H1 (cell line): ENCODE measurements at regions not wholly inside any gene's neighbourhood (a gene's known extent, or its start where the extent isn't known, plus 50 kb on each side); places are given as distances from the start of the nearest gene placed in this dataset.
"Not testable (repeated sequence)": the region's sequence is repeated elsewhere in the genome, so short reads cannot be mapped to it uniquely, and the experiment has no call there.

ENCODE experiments used
- CTCF ChIA-PET: fragments of 300-600 bp; sonication (Branson Sonifier 250); formaldehyde crosslinking; loops from one replicate; lab custom pipeline; 2021; ENCODE audit not compliant: partially characterized antibody; lab: Charles Lee
- POLR2A ChIA-PET: fragments of 300-600 bp; sonication (Branson Sonifier 250); formaldehyde crosslinking; loops from one replicate; lab custom pipeline; 2021; ENCODE audit warnings: inconsistent platforms; ENCODE audit not compliant: partially characterized antibody; lab: Charles Lee
- DNase-seq, 2 experiments: peaks; one replicate each; pipeline versions ENCODE4 v3.0.0 to v3.0.0-alpha.2; 2010 to 2022; ENCODE audit warnings: low spot score in 2 of 2, low read depth in 1 of 2, mixed read lengths in 1 of 2
- FAIRE-seq: peaks from 2 replicates; lab custom pipeline; 2011; peaks lifted over from hg19 to GRCh38; lab: Jason Lieb, UNC
- H2AFZ ChIP-seq: 2 replicates; pipeline ENCODE4 v1.8.1; 2012; ENCODE audit warnings: low read length, inconsistent platforms
- H2AK5ac ChIP-seq: 2 replicates; pipeline ENCODE4 v1.6.1; 2013; ENCODE audit warnings: low read depth, low read length
- H2BK120ac ChIP-seq: replicated peaks from 2 replicates; pipeline ENCODE3; 2013; ENCODE audit warnings: low read depth, low read length, inconsistent platforms
- H2BK12ac ChIP-seq: 2 replicates; pipeline ENCODE4 v1.6.1; 2013; ENCODE audit warnings: low read depth, low read length
- H2BK15ac ChIP-seq: 2 replicates; pipeline ENCODE4 v1.6.1; 2013; ENCODE audit warnings: low read length
- H2BK20ac ChIP-seq: 2 replicates; pipeline ENCODE4 v1.6.1; 2013; ENCODE audit warnings: low read length
- H2BK5ac ChIP-seq: 2 replicates; pipeline ENCODE4 v1.6.1; 2013; ENCODE audit warnings: low read depth, low read length
- H3K14ac ChIP-seq: 2 replicates; pipeline ENCODE4 v1.6.1; 2013; ENCODE audit warnings: inconsistent platforms; ENCODE audit not compliant: insufficient read length
- H3K18ac ChIP-seq: 2 replicates; pipeline ENCODE4 v1.6.1; 2013; ENCODE audit warnings: low read length; ENCODE audit errors: extremely low read depth
- H3K23ac ChIP-seq: 2 replicates; pipeline ENCODE4 v1.6.1; 2013; ENCODE audit warnings: inconsistent platforms; ENCODE audit not compliant: insufficient read length
- H3K23me2 ChIP-seq: 2 replicates; pipeline ENCODE4 v1.6.1; 2013; ENCODE audit warnings: low read depth, low read length
- H3K27ac ChIP-seq: 2 replicates; pipeline ENCODE4 v1.6.1; 2011; ENCODE audit warnings: low read depth, low read length, inconsistent platforms
- H3K27me3 ChIP-seq, 4 experiments: replicated peaks in 1 of 4; 1 replicate in 1 of 4; 2 replicates in 3 of 4; pipeline versions ENCODE4 v1.6.1 to v1.8.1; 2011 to 2013; ENCODE audit warnings: low read length in 3 of 4, mild to moderate bottlenecking in 3 of 4, inconsistent platforms in 2 of 4, mixed read lengths in 2 of 4, moderate library complexity in 1 of 4; ENCODE audit not compliant: control insufficient read depth in 3 of 4, insufficient read depth in 3 of 4; ENCODE audit errors: extremely low read depth in 1 of 4
- H3K36me3 ChIP-seq, 4 experiments: 2 replicates each; pipeline versions ENCODE4 v1.6.1 to v1.8.1; 2011 to 2013; ENCODE audit warnings: mild to moderate bottlenecking in 4 of 4, low read length in 3 of 4, moderate library complexity in 2 of 4, control low read depth in 1 of 4, inconsistent platforms in 1 of 4; ENCODE audit not compliant: insufficient read depth in 4 of 4, control insufficient read depth in 2 of 4
- H3K4ac ChIP-seq: replicated peaks from 2 replicates; pipeline ENCODE3; 2013; ENCODE audit warnings: low read length, low read depth, mixed read lengths, inconsistent platforms; ENCODE audit not compliant: insufficient read length
- H3K4me1 ChIP-seq, 4 experiments: replicated peaks in 1 of 4; 1 replicate in 1 of 4; 2 replicates in 3 of 4; pipeline versions ENCODE4 v1.6.1 to v1.8.1; 2011 to 2013; ENCODE audit warnings: low read length in 3 of 4, inconsistent platforms in 2 of 4, mixed read lengths in 1 of 4; ENCODE audit not compliant: insufficient read depth in 4 of 4, control insufficient read depth in 3 of 4
- H3K4me2 ChIP-seq, 2 experiments: 2 replicates each; pipeline versions ENCODE4 v1.6.1 to v1.8.1; 2011 to 2013; ENCODE audit warnings: low read depth in 2 of 2, low read length in 2 of 2, control low read depth in 1 of 2, inconsistent platforms in 1 of 2, mild to moderate bottlenecking in 1 of 2; ENCODE audit not compliant: insufficient read depth in 1 of 2
- H3K4me3 ChIP-seq, 4 experiments: fragments of 200-600, 300-600 bp in 1 of 4; sonication (generic), shearing (Covaris generic), sonication (Bioruptor Twin) in 1 of 4; 2 replicates each; pipeline versions ENCODE4 v1.5.1 to v1.8.1; 2011 to 2016; ENCODE audit warnings: low read length in 4 of 4, low read depth in 3 of 4, control low read depth in 2 of 4, inconsistent platforms in 2 of 4, mild to moderate bottlenecking in 2 of 4, mixed read lengths in 1 of 4, moderate library complexity in 1 of 4; ENCODE audit not compliant: insufficient read depth in 2 of 4; ENCODE audit errors: extremely low read depth in 1 of 4
- H3K56ac ChIP-seq: replicated peaks from 2 replicates; pipeline ENCODE3; 2013; ENCODE audit warnings: low read depth, mild to moderate bottlenecking, mixed read lengths, low read length, inconsistent platforms; ENCODE audit not compliant: insufficient read length
- H3K79me1 ChIP-seq: 2 replicates; pipeline ENCODE4 v1.6.1; 2013; ENCODE audit warnings: low read depth, low read length, control low read depth
- H3K79me2 ChIP-seq, 2 experiments: 2 replicates each; pipeline versions ENCODE4 v1.6.1 to v1.8.1; 2012 to 2013; ENCODE audit warnings: low read length in 2 of 2, mild to moderate bottlenecking in 2 of 2, inconsistent platforms in 1 of 2; ENCODE audit not compliant: insufficient read depth in 2 of 2, control insufficient read depth in 1 of 2
- H3K9ac ChIP-seq, 4 experiments: replicated peaks in 1 of 4; 1 replicate in 1 of 4; 2 replicates in 3 of 4; pipeline versions ENCODE4 v1.6.1 to v1.8.1; 2011 to 2013; ENCODE audit warnings: low read depth in 3 of 4, low read length in 3 of 4, control low read depth in 2 of 4, mild to moderate bottlenecking in 2 of 4, moderate library complexity in 2 of 4, inconsistent platforms in 1 of 4; ENCODE audit errors: extremely low read depth in 1 of 4
- H3K9me3 ChIP-seq, 2 experiments: 2 replicates each; pipeline versions ENCODE4 v1.6.1 to v1.8.1; 2012 to 2013; ENCODE audit warnings: mild to moderate bottlenecking in 2 of 2, moderate library complexity in 2 of 2, control low read depth in 1 of 2, inconsistent platforms in 1 of 2, low read depth in 1 of 2, low read length in 1 of 2, mixed read lengths in 1 of 2; ENCODE audit not compliant: insufficient read depth in 2 of 2
- H4K20me1 ChIP-seq, 2 experiments: replicated peaks in 1 of 2; 2 replicates each; pipeline versions ENCODE3 to v1.8.1; 2011 to 2013; ENCODE audit warnings: inconsistent platforms in 2 of 2, low read length in 2 of 2, mild to moderate bottlenecking in 1 of 2; ENCODE audit not compliant: insufficient read depth in 2 of 2, control insufficient read depth in 1 of 2
- H4K5ac ChIP-seq: 2 replicates; pipeline ENCODE4 v1.6.1; 2013; ENCODE audit warnings: low read length, low read depth, mixed read lengths, inconsistent platforms; ENCODE audit not compliant: insufficient read length
- H4K8ac ChIP-seq: 2 replicates; pipeline ENCODE4 v1.8.0; 2013; ENCODE audit warnings: mild to moderate bottlenecking, moderate library complexity, low read length, inconsistent platforms; ENCODE audit not compliant: insufficient read depth; ENCODE audit errors: extremely low read depth
- H4K91ac ChIP-seq: replicated peaks from 2 replicates; pipeline ENCODE3; 2013; ENCODE audit warnings: low read length, mixed read lengths, inconsistent platforms; ENCODE audit not compliant: insufficient read length
- CTCF ChIP-seq, 3 experiments: IDR thresholded peaks; 1 replicate in 2 of 3; 2 replicates in 1 of 3; pipeline versions ENCODE4 v1.5.1 to v1.6.1; 2011; ENCODE audit warnings: low read length in 3 of 3, mild to moderate bottlenecking in 3 of 3, inconsistent platforms in 2 of 3, low read depth in 1 of 3, moderate library complexity in 1 of 3; ENCODE audit not compliant: insufficient read depth in 1 of 3; ENCODE audit errors: control extremely low read depth in 1 of 3
- RAD21 ChIP-seq, 2 experiments: IDR thresholded peaks in 1 of 2; conservative IDR thresholded peaks in 1 of 2; 2 replicates each; pipeline ENCODE4 v1.6.1; 2011; ENCODE audit warnings: low read depth in 2 of 2, low read length in 2 of 2, improper control_type of control experiment in 1 of 2, inconsistent platforms in 1 of 2, mild to moderate bottlenecking in 1 of 2, moderate library complexity in 1 of 2
- WGBS, 2 experiments: shearing (Covaris generic) in 1 of 2; methylation state at CpG; one replicate each; pipeline versions ENCODE4 v1.1.6 to v1.1.7; 2013 to 2015; ENCODE audit warnings: low lambda C conversion rate in 2 of 2, mixed read lengths in 2 of 2, inconsistent platforms in 1 of 2, low coverage in 1 of 2, missing lambda C conversion rate in 1 of 2; ENCODE audit not compliant: insufficient replicate concordance in 2 of 2, insufficient coverage in 1 of 2, insufficient read length in 1 of 2; ENCODE audit errors: extremely low coverage in 1 of 2, missing lambda C conversion rate in 1 of 2; 5-methylcytosine and 5-hydroxymethylcytosine counted together

GRCh38 chr9:42759320-42759719 lies 575.9 kb downstream of the SPATA31A6 start:
- not testable (repeated sequence) for H3K56ac ChIP-seq, H3K9me3 ChIP-seq, H3K23me2 ChIP-seq, H4K91ac ChIP-seq, H4K8ac ChIP-seq, H3K18ac ChIP-seq, H3K36me3 ChIP-seq, H3K79me1 ChIP-seq, H2AFZ ChIP-seq, H2BK12ac ChIP-seq, H2BK15ac ChIP-seq
- WGBS, 2 experiments = 42% methylated on average over 4 of the region's 5 CpGs; no CpG with 5 or more reads in 1 of the 2 experiments
- TF ChIP-seq RAD21 (IDR thresholded peaks at IDR 0.05 in 1 of 2, conservative IDR thresholded peaks at IDR 0.05 in 1 of 2; ENCODE audit: low read depth in 2 of 2, low read length in 2 of 2) (peak in 1 of 2 experiments; percentile 17; a peak in 1 of 4 replicates), CTCF (IDR thresholded peaks at IDR 0.05; ENCODE audit: control extremely low read depth in 1 of 3, insufficient read depth in 1 of 3, low read depth in 1 of 3, low read length in 3 of 3) (peak in 1 of 3 experiments; percentile 30; a peak in 1 of 4 replicates)
- TF ChIP-seq, all 59 proteins: peak for 2; not testable (repeated sequence) for 57
- H3K23ac ChIP-seq, POLR2A ChIA-PET, H2BK20ac ChIP-seq, H3K4me1 ChIP-seq, H3K9ac ChIP-seq, H2BK5ac ChIP-seq, H4K20me1 ChIP-seq, H3K27me3 ChIP-seq, FAIRE-seq, H3K79me2 ChIP-seq, H3K27ac ChIP-seq, H3K4me3 ChIP-seq, H4K5ac ChIP-seq, H3K4ac ChIP-seq, H2AK5ac ChIP-seq, H3K14ac ChIP-seq, H3K4me2 ChIP-seq, H2BK120ac ChIP-seq: not testable (repeated sequence)
- CTCF ChIA-PET = interaction anchor here (0.6 kb wide), 1 partner anchor 27 kb away, joined by 3 read pairs; no protein-coding TSS in a partner anchor
- DNase-seq = peak in 1 of 2 experiments; percentile 51
